Endothelial cell of umbilical vein (primary cell): ENCODE measurements at regions not wholly inside any gene's neighbourhood (a gene's known extent, or its start where the extent isn't known, plus 50 kb on each side); places are given as distances from the start of the nearest gene placed in this dataset.

ENCODE experiments used
- BruUV-seq: library from RNA; stranded (reverse); fragments of 400-500 nt; replicated peaks from 2 replicates; lab custom pipeline; 2021; lab: Mats Ljungman, UMichigan
- CTCF ChIA-PET: fragments of 300-600, 350-600 bp; sonication (Branson Sonifier 250); formaldehyde crosslinking; loops from one replicate; lab custom pipeline; 2021; ENCODE audit warnings: antibody characterized with exemption, inconsistent platforms; lab: Charles Lee
- POLR2A ChIA-PET: fragments of 300-600, 350-600 bp; sonication (Branson Sonifier 250); formaldehyde crosslinking; loops from one replicate; lab custom pipeline; 2021; ENCODE audit warnings: antibody characterized with exemption, inconsistent platforms; lab: Charles Lee
- DNase-seq: peaks from one replicate; pipeline ENCODE4 v3.0.0-alpha.2; 2011; ENCODE audit warnings: low read depth, low spot score
- FAIRE-seq: peaks from 2 replicates; lab custom pipeline; 2011; peaks lifted over from hg19 to GRCh38; lab: Jason Lieb, UNC
- H2AFZ ChIP-seq: 2 replicates; pipeline ENCODE4 v1.6.0; 2012; ENCODE audit warnings: low read depth, low read length, control low read depth, inconsistent platforms
- H3K27ac ChIP-seq: 2 replicates; pipeline ENCODE4 v1.5.1; 2011; ENCODE audit warnings: low read depth, mild to moderate bottlenecking, control low read depth, low read length, moderate library complexity; ENCODE audit not compliant: insufficient read depth
- H3K27me3 ChIP-seq, 2 experiments: 2 replicates each; pipeline versions ENCODE4 v1.6.0 to v1.6.1; 2011; ENCODE audit warnings: low read length in 2 of 2, mixed read lengths in 1 of 2; ENCODE audit not compliant: control insufficient read depth in 2 of 2, insufficient read depth in 2 of 2
- H3K36me3 ChIP-seq, 2 experiments: 2 replicates in 1 of 2; 3 replicates in 1 of 2; pipeline ENCODE4 v1.5.1; 2011; ENCODE audit warnings: low read length in 2 of 2, mild to moderate bottlenecking in 1 of 2, moderate library complexity in 1 of 2; ENCODE audit not compliant: control insufficient read depth in 2 of 2, insufficient read depth in 2 of 2; ENCODE audit errors: extremely low read depth in 1 of 2
- H3K4me1 ChIP-seq: 3 replicates; pipeline ENCODE4 v1.5.1; 2011; ENCODE audit warnings: mild to moderate bottlenecking, low read length; ENCODE audit not compliant: control insufficient read depth, insufficient read depth; ENCODE audit errors: extremely low read depth
- H3K4me2 ChIP-seq: 2 replicates; pipeline ENCODE4 v1.6.1; 2011; ENCODE audit warnings: low read length, control low read depth, mixed read lengths; ENCODE audit not compliant: insufficient read depth
- H3K4me3 ChIP-seq, 3 experiments: fragments of 200-600 bp in 1 of 3; sonication (generic), shearing (Covaris generic) in 1 of 3; replicated peaks in 1 of 3; 2 replicates each; pipeline ENCODE4 v1.5.1; 2011 to 2016; ENCODE audit warnings: control low read depth in 3 of 3, low read length in 3 of 3, mild to moderate bottlenecking in 2 of 3, inconsistent platforms in 1 of 3, low read depth in 1 of 3, moderate library complexity in 1 of 3; ENCODE audit not compliant: insufficient read depth in 1 of 3
- H3K79me2 ChIP-seq: 2 replicates; pipeline ENCODE4 v1.6.0; 2012; ENCODE audit warnings: low read length, inconsistent platforms; ENCODE audit not compliant: control insufficient read depth, insufficient read depth
- H3K9ac ChIP-seq: replicated peaks from 2 replicates; pipeline ENCODE3; 2011; ENCODE audit warnings: low read length, control low read depth; ENCODE audit not compliant: insufficient read depth; ENCODE audit errors: extremely low read depth
- H3K9me1 ChIP-seq: replicated peaks from 3 replicates; pipeline ENCODE4 v1.6.0; 2011; ENCODE audit warnings: mild to moderate bottlenecking, low read length; ENCODE audit not compliant: control insufficient read depth, insufficient read depth; ENCODE audit errors: extremely low read depth
- H3K9me3 ChIP-seq: replicated peaks from 2 replicates; pipeline ENCODE4 v1.5.1; 2012; ENCODE audit warnings: low read length, inconsistent platforms; ENCODE audit not compliant: control insufficient read depth, insufficient read depth
- H4K20me1 ChIP-seq: replicated peaks from 2 replicates; pipeline ENCODE3; 2011; ENCODE audit warnings: mild to moderate bottlenecking, low read length; ENCODE audit not compliant: control insufficient read depth, insufficient read depth; ENCODE audit errors: extremely low read depth
- CTCF ChIP-seq, 2 donors: IDR thresholded peaks; 1 replicate in 1 of 2; 2 replicates in 1 of 2; pipeline ENCODE4 v1.5.1; 2011; ENCODE audit warnings: low read length in 2 of 2, mild to moderate bottlenecking in 2 of 2, moderate library complexity in 2 of 2, control low read depth in 1 of 2, inconsistent platforms in 1 of 2, low read depth in 1 of 2; ENCODE audit not compliant: insufficient read depth in 1 of 2; ENCODE audit errors: extremely low read depth in 1 of 2
- EZH2 ChIP-seq: IDR thresholded peaks from 2 replicates; pipeline ENCODE4 v1.6.1; 2012; ENCODE audit warnings: borderline replicate concordance, low read depth, mild to moderate bottlenecking, moderate library complexity, low read length, inconsistent platforms; ENCODE audit not compliant: severe bottlenecking
- FOS ChIP-seq: IDR thresholded peaks from 2 replicates; pipeline ENCODE4 v1.6.1; 2011; ENCODE audit warnings: mild to moderate bottlenecking, low read length, moderate library complexity, borderline replicate concordance; ENCODE audit not compliant: insufficient read depth
- GATA2 ChIP-seq: IDR thresholded peaks from 2 replicates; pipeline ENCODE4 v1.7.0; 2011; ENCODE audit warnings: low read depth, mild to moderate bottlenecking, moderate library complexity, mixed read lengths, low read length; ENCODE audit not compliant: insufficient read length, insufficient read depth
- JUN ChIP-seq: IDR thresholded peaks from 2 replicates; pipeline ENCODE4 v1.6.1; 2011; ENCODE audit warnings: borderline replicate concordance, low read depth; ENCODE audit not compliant: insufficient read length, insufficient read depth
- MAX ChIP-seq: IDR thresholded peaks from 2 replicates; pipeline ENCODE4 v1.6.1; 2011; ENCODE audit not compliant: insufficient read depth, insufficient read length
- MYC ChIP-seq: IDR thresholded peaks from one replicate; pipeline ENCODE4 v1.6.1; 2011; ENCODE audit warnings: mild to moderate bottlenecking, low read depth, low read length
- POLR2A ChIP-seq: IDR thresholded peaks from 2 replicates; pipeline ENCODE4 v1.6.1; 2012; ENCODE audit warnings: low read depth, mild to moderate bottlenecking, control low read depth, low read length
- POLR2AphosphoS5 ChIP-seq: IDR thresholded peaks from 2 replicates; pipeline ENCODE4 v1.6.1; 2012; ENCODE audit warnings: low read depth, mild to moderate bottlenecking, control low read depth, low read length, moderate library complexity; ENCODE audit not compliant: insufficient read depth
- dilution Hi-C: fragments of 300-500 bp; cut with MboI; formaldehyde crosslinking; loops from one replicate; pipeline ENCODE4 v1.15.0; 2019; ENCODE audit warnings: low sequenced_read_pairs; ENCODE audit not compliant: extremely low pct_ligation_motif_present
- intact Hi-C: fragments of 100-400 bp; cut with micrococcal nuclease; formaldehyde crosslinking; loops from one replicate; pipeline ENCODE4 v1.10.0; 2022

GRCh38 chr11:32259641-32260081, 168.8 kb downstream of the RCN1 start:
- no peak for FAIRE-seq
- no peak overlapping the region for H2AFZ ChIP-seq
- H3K4me2 ChIP-seq, result no peak overlapping the region
- TF ChIP-seq JUN (no peak), MYC (no peak), FOS (no peak), POLR2A (no peak), EZH2 (no peak), GATA2 (no peak), POLR2AphosphoS5 (no peak), CTCF (IDR thresholded peaks at IDR 0.05; ENCODE audit: extremely low read depth in 1 of 2, insufficient read depth in 1 of 2, low read depth in 1 of 2, low read length in 2 of 2) (no peak), MAX (no peak)
- no peaks in the 10 kb centered on the region for H3K4me1 ChIP-seq
- CTCF ChIA-PET, result interaction anchor here (1.0 kb wide), 1 partner anchor 38 kb away, joined by 4 read pairs; no protein-coding TSS in a partner anchor
- intact Hi-C loops (no loop called here), dilution Hi-C loops (no loop called here)
- no peaks in the 10 kb centered on the region for H3K36me3 ChIP-seq
- DNase-seq, result no peak
- H3K9me1 ChIP-seq, result no peaks in the 10 kb centered on the region
- H3K4me3 ChIP-seq, result no peak overlapping the region
- H3K27ac ChIP-seq, result no peak overlapping the region
- H4K20me1 ChIP-seq, result no peaks in the 10 kb centered on the region
- no peaks in the 10 kb centered on the region for H3K9me3 ChIP-seq
- no peaks in the 10 kb centered on the region for H3K27me3 ChIP-seq
- H3K9ac ChIP-seq, result no peak overlapping the region
- POLR2A ChIA-PET, result interaction anchor here (0.6 kb wide), 1 partner anchor 8 kb away, joined by 3 read pairs; no protein-coding TSS in a partner anchor
- no TSS peak for BruUV-seq
- H3K79me2 ChIP-seq, result no peaks in the 10 kb centered on the region
